Lung (tissue), 11 donors: ENCODE measurements at regions not wholly inside any gene's neighbourhood (a gene's known extent, or its start where the extent isn't known, plus 50 kb on each side); places are given as distances from the start of the nearest gene placed in this dataset.

Experiments used
- ATAC-seq: fragments of 200-7000 bp; cut with Tn5 transposase; one replicate; pipeline ENCODE4 v1.9.1; 2020; ENCODE audit warnings: moderate number of reproducible peaks; ENCODE audit not compliant: insufficient read depth, low FRiP score
- DNase-seq, 3 donors: peaks; one replicate each; pipeline ENCODE4 v3.0.0-alpha.2; 2013 to 2017
- H3K27ac ChIP-seq, 2 donors: one replicate each; pipeline ENCODE4 v1.5.1; 2013; ENCODE audit warnings: mild to moderate bottlenecking in 2 of 2, moderate library complexity in 2 of 2, control low read depth in 1 of 2, inconsistent platforms in 1 of 2, low read depth in 1 of 2, low read length in 1 of 2
- H3K27me3 ChIP-seq, 3 donors: one replicate each; pipeline ENCODE4 v1.5.1; 2013; ENCODE audit warnings: low read length in 2 of 3; ENCODE audit not compliant: control insufficient read depth in 3 of 3, insufficient read depth in 3 of 3
- H3K36me3 ChIP-seq, 4 donors: one replicate each; pipeline ENCODE4 v1.5.1; 2013; ENCODE audit warnings: low read length in 4 of 4, mild to moderate bottlenecking in 1 of 4, moderate library complexity in 1 of 4; ENCODE audit not compliant: control insufficient read depth in 4 of 4, insufficient read depth in 4 of 4
- H3K4me1 ChIP-seq, 5 donors: one replicate each; pipeline ENCODE4 v1.5.1; 2013; ENCODE audit warnings: low read length in 5 of 5, mild to moderate bottlenecking in 2 of 5, moderate library complexity in 1 of 5; ENCODE audit not compliant: control insufficient read depth in 5 of 5, insufficient read depth in 5 of 5
- H3K4me3 ChIP-seq: one replicate; pipeline ENCODE4 v1.5.1; 2013; ENCODE audit warnings: mild to moderate bottlenecking, control low read depth, moderate library complexity
- H3K9ac ChIP-seq, 2 donors: one replicate each; pipeline ENCODE4 v1.5.1; 2013; ENCODE audit warnings: low read length in 2 of 2, control low read depth in 1 of 2; ENCODE audit not compliant: insufficient read depth in 1 of 2
- H3K9me3 ChIP-seq, 4 donors: one replicate each; pipeline ENCODE4 v1.5.1; 2013; ENCODE audit warnings: low read length in 3 of 4, mild to moderate bottlenecking in 1 of 4, moderate library complexity in 1 of 4; ENCODE audit not compliant: control insufficient read depth in 4 of 4, insufficient read depth in 3 of 4
- CTCF ChIP-seq: IDR thresholded peaks from 2 replicates; pipeline ENCODE4 v1.5.1; 2012; ENCODE audit warnings: mild to moderate bottlenecking; ENCODE audit errors: control extremely low read depth, extremely low read depth
- WGBS, 2 donors: extraction: QIAGEN DNeasy Blood & Tissue Kit; methylation state at CpG; one replicate each; pipeline ENCODE4 v1.1.7; 2013; 5-methylcytosine and 5-hydroxymethylcytosine counted together
- donor health status: control.
- donor health status: control.
- donor health status: Bipolar disorder and iron deficiency.
- donor health status: healthy.
- donor health status: DM: yes; HTN: yes; CAD: no.

- Histone ChIP-seq H3K4me1 (no peaks in the 10 kb centered on the region), H3K36me3 (no peaks in the 10 kb centered on the region), H3K4me3 (no peak overlapping the region), H3K27ac (no peak overlapping the region), H3K9me3 (peaks cover 0 to 6% (median 2%) of the 10 kb centered on the region in 4 donors), H3K9ac (no peak overlapping the region), H3K27me3 (peaks cover 0 to under 1% (median 0%) of the 10 kb centered on the region in 3 donors)
- no peak for TF ChIP-seq CTCF
- no peak for ATAC-seq
- 76 to 93% methylated on average over 2 of the region's 2 CpGs for WGBS, 2 donors
- DNase-seq = no peak
These were observed 166.7 kb downstream of the ST6GAL2 start for GRCh38 chr2:106719222-106719621.

- TF ChIP-seq CTCF = no peak
- Histone ChIP-seq H3K4me3 (no peak overlapping the region), H3K4me1 (no peaks in the 10 kb centered on the region), H3K27ac (no peak overlapping the region), H3K27me3 (peaks cover 0 to 3% (median 0%) of the 10 kb centered on the region in 3 donors), H3K9me3 (peaks cover 0 to 6% (median 2%) of the 10 kb centered on the region in 4 donors), H3K36me3 (no peaks in the 10 kb centered on the region), H3K9ac (no peak overlapping the region)
- DNase-seq (no peak), ATAC-seq (no peak)
- 80 to 81% methylated on average over 1 of the region's 1 CpG for WGBS, 2 donors
These were observed 165.9 kb downstream of the ST6GAL2 start for GRCh38 chr2:106720026-106720425.

- Histone ChIP-seq H3K4me1 (no peaks in the 10 kb centered on the region), H3K27me3 (peaks cover 0 to 3% (median 0%) of the 10 kb centered on the region in 3 donors), H3K9ac (no peak overlapping the region), H3K4me3 (no peak overlapping the region), H3K27ac (no peak overlapping the region), H3K9me3 (peaks cover 0 to 10% (median 0%) of the 10 kb centered on the region in 4 donors), H3K36me3 (no peaks in the 10 kb centered on the region)
- TF ChIP-seq CTCF = no peak
- no peak for ATAC-seq
- no peak for DNase-seq
- WGBS, 2 donors = 90 to 95% methylated on average over 7 of the region's 7 CpGs
These were observed 161.6 kb downstream of the ST6GAL2 start for GRCh38 chr2:106724301-106724794.

- 67 to 70% methylated on average over 4 of the region's 4 CpGs for WGBS, 2 donors
- no peak for TF ChIP-seq CTCF
- Histone ChIP-seq H3K36me3 (no peaks in the 10 kb centered on the region), H3K4me3 (no peak overlapping the region), H3K27me3 (no peaks in the 10 kb centered on the region), H3K9ac (no peak overlapping the region), H3K4me1 (no peaks in the 10 kb centered on the region), H3K9me3 (peaks cover 0 to 8% (median 6%) of the 10 kb centered on the region in 4 donors), H3K27ac (no peak overlapping the region)
- ATAC-seq (no peak), DNase-seq (no peak)
These were observed 151.8 kb downstream of the ST6GAL2 start for GRCh38 chr2:106734165-106734564.
